ENCODE measurements at regions not wholly inside any gene's neighbourhood (a gene's known extent, or its start where the extent isn't known, plus 50 kb on each side); places are given as distances from the start of the nearest gene placed in this dataset.

- TF ChIP-seq CTCF (IDR thresholded peaks at IDR 0.05) (no peak), SIN3A (IDR thresholded peaks at IDR 0.05; ENCODE audit: borderline replicate concordance, insufficient read depth, low read depth, low read length) (no peak), TCF7L2 (IDR thresholded peaks at IDR 0.05; ENCODE audit: low read depth, low read length) (no peak)
These were observed 171.2 kb upstream of the MPHOSPH6 start for GRCh38 chr16:82341146-82341669.
